ENCODE measurements at regions not wholly inside any gene's neighbourhood (a gene's known extent, or its start where the extent isn't known, plus 50 kb on each side); places are given as distances from the start of the nearest gene placed in this dataset.

DNA sequence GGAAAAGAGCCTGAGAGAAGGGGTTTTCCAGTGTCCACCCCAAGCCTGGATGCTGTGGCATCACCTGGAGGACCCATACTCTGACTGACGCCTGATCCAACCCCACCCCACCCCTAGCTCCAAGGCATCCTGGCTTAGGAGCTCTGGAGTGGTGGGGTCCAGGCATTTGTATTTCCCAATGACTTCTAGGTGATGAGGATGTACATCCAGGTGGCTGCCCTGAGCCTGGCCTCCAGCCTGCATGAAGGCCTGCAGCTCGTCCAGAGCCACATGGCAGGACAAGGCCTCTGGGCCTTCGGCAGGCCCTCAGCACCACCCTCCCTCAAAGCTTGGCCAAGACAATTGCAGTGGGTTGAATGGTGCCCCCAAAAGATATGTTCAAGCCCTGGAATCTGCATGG lies 347.5 kb downstream of the C16orf95 start:
- no peak for DNase-seq

DNA sequence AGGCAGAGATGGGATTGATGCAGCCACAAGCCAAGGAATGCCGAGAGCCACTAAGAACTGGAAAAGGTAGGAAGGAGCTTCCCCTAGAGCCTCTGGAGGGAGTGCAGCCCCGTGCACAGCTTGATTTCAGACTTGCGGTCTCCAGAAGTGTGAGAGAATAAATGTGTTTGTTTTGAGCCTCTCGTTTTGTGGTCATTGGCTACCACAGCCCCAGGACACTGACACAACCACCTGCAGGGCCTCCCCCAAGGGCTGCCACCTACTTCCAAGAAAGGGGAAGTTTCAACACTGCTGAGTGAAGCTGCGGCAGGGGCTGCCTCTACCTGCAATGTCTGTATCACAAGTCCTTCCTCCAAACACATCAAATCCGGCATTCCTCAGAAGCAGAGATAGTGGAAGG lies 346.9 kb downstream of the C16orf95 start:
- no peak for DNase-seq

DNA sequence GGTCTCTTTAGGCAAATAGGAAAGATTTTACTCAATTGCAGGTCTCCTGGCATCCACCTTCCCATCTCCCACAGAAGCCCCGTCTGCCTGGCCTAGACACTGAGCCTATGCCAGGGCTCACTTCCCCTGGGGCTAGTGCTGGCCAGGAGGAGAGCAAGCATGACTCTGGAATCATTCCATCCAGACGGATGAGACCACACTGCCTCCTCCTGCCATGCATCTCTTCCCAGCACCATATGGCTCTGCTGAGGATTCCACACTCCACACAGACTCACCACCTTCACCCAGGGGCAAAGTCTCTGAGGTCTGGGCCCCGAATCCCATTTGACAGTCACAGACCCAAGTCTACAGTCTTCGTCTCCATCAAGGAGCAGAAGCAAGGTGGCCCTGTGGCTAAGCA lies 346.5 kb downstream of the C16orf95 start:
- DNase-seq = no peak

DNA sequence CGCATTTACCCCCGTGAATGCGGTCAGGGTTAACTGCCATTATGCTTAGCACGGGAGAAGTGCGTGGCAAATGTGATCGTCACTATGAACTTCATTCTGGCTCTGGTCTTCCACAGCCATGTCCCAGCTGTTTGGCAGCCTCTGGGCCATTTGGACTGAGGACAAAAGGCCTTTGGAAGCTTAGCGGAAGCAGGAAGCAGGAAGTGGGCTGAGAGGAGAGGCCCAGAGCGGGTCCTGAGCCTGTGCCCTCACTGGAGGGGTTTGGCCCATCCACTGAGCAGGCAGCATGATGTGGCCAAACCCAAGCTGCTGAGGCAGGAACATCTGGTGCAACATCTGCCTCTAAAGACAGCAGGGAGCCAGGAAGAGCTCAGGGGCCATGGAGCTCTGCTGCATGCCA lies 345.9 kb downstream of the C16orf95 start:
- no peak for DNase-seq

DNA sequence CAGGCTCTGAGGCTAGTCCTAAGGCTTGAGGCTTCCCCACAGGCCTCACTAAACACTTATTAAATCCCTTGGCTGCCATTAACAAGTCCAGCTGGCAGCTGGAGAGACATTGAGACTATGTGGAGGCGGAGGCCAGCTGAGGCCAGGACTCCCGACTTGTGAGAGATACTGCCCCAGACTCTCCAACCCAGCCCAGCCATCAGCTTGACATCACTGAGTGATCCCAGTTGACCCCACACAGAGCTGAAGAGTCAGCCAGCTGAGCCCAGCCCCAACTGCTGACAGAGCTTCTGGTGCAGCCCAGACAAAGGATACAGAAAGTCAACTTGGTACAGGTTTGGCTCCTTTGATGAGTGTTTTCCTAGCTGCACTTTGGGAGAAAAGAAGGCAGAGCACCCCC lies 343.1 kb downstream of the C16orf95 start:
- DNase-seq = no peak

DNA sequence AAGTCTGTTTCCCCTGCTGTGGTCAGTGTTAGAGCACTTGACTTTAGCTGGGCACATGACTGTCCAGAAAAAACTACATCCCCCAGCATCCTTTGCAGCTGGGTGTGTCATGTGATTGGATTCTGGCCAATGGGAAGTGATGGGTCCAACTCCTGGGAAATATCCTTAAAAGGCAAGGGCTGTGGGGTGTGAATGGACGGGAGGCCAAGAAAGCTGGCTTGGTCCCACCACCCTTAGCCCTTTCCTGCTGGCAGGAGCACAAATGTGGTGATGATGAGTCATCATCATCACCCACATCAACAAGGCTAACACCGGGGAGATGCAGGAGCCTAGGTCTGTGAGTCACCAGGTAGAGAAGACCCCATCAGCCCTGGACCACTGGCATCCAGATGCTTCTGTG lies 341.7 kb downstream of the C16orf95 start:
- no peak for DNase-seq

DNA sequence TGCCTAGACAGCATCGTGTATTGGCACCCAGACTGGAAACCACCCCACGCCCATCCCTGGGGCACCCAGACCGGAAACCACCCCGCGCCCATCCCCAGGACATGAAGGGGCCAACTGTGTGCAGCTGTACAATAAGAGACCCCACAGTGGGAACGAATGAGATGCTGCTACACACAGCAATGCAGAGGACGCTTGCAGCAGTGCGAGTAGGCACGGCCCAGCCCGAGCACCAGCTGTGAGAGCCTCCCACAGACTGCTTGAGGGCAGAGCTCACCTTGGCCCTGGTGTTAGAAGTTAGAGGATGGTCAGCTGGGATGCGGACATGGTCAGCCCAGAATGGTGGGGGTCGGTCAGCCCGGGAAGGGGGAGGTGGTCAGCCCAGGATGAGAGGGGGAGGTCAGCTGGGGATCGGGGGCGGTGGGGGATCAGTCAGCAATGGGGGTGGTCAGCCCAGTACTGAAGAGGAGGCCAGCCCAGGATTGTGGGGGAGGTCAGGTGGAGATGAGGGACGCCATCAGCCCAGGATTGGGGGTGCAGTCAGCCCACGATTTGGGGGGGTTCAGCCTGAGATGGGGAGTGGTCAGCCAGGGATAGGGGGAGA lies 340.0 kb downstream of the C16orf95 start:
- no peak for DNase-seq

DNA sequence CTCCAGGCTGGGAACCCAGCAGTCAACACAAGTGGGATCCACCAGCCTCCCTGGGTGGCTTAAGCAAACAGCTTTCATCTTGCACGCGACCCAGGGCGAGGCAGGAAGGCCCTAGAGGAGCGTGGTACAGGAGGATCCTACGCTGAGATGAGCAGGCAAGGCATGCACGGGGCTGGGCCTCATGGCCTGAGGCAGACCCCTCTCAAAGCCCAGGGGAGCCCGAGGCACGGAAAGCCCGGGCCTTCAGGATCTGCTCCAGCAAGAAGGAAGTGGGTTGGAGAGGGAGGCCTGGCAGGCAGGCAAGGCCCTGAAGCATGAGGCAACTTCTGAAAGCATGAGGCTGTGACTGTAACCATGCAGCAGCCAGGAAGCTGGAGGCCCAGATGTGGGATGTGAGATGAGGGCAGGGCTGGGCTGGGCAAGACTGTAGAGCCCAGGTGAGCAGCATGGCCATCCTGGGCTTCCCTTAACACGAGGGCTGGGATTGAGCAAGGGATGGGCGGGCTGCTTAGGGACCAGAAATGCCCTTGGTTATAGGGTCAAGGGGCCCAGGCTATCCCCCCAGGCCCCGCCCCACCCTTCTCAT lies 338.7 kb downstream of the C16orf95 start:
- DNase-seq = no peak

DNA sequence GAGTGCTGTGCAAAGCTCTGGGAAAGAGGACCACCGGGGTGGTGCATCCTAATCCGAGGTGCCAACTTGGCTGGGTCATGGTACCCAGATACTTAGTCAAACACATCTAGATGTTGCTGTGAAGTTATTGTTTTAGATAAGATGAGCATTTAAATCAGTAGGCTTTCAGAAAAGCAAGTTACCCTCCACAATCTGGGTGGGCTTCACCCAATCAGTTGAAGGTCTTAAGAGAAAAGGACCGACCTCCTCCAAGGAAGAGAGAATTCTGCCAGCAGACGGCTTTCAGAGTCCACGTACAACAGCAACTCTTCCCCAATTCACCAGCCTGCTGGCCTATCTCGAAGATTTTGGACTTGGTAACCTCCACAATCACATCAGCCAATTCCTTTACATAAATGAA lies 338.1 kb downstream of the C16orf95 start:
- no peak for DNase-seq

DNA sequence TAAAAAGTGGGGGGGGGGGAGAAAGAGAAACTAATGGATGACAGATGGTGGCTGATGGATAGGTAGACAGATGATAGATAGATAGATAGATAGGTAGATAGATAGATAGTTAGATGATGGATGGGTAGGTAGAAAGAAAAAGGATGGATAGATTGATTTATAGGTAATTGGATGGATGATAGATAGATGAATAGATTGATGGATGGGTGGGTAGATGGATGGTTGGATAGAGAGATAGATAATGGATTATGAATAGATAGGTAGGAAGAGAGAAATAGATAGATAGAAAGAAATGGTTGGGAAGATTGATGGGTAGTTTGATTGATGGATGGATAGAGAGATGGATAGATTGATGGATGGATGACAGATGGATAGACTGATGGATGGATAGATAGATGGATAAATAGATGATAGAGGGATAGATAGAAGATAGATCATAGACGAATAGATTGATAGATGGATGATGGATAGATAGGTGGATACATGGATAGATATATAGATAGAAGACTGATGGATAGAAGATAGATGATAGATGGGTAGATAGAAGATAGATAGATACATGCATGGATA lies 337.1 kb downstream of the C16orf95 start:
- DNase-seq = no peak

DNA sequence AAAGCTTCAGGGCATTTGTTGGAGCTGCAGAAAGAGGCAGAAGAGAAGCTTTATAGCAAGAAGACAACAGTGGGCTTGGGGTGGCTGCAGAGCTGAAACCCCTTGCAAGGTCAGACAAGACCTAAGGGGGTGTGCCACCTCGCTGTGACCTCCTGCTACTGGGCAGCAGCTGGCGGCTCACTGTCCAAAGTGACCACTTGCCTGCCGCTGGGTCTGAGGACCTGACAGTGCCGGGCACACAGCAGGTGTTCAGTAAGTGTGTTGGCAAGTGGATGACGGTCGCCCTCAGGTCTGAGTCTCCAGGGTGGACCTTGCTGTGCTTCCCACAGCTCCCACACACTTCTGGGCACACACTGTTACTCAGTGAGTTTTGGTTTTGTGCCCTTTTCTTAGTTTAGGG lies 336.5 kb downstream of the C16orf95 start:
- no peak for DNase-seq

DNA sequence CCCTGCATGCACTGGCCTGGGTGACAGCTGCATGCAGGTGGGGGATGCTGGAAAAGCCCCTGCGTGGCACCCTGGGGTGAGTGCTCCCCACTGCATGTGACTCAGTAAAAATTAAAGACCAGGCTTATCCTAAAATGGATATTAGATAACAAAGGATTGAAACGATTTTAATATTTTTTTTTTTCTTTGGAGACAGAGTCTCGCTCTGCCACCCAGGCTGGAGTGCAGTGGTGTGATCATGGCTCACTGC lies 334.9 kb downstream of the C16orf95 start:
- no peak for DNase-seq

DNA sequence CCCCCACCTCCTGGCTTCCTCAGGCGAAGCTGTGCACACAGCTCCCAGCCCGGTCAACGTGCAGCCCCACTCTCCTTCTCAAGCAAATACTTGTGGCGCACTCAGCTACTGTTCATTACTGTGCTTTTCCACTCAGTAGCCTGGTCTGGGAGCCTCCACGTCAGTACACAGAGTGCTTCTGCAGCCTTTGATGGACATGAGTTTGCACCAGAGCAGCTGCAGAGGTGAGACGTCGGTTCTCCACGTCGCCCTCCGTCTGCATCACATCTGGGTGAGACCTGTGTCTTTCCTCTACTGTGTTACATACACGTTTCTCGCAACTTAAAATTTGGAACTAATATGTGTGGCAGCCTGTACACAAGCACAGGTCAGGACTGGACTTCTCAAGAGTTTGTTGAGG lies 334.3 kb downstream of the C16orf95 start:
- no peak for DNase-seq

DNA sequence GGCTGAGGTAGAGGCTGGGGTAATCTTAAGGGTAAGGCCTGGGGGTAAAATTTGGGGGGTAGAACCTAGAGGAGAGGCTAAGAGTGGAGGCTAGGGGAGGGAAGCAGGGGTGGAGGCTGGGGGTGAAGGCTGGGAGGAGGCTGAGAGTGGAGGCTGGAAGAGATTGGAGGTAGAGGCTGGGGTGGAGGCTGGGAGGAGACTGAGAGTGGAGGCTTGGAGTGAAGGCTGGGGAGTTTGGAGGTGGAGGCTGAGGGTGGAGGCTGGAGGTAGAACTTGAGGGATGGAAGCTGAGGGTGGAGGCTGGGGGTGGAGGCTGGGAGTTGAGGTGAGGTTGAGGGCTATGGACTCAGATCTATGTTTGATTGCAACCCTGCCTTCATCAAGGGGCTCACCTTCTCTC lies 333.6 kb downstream of the C16orf95 start:
- no peak for DNase-seq

DNA sequence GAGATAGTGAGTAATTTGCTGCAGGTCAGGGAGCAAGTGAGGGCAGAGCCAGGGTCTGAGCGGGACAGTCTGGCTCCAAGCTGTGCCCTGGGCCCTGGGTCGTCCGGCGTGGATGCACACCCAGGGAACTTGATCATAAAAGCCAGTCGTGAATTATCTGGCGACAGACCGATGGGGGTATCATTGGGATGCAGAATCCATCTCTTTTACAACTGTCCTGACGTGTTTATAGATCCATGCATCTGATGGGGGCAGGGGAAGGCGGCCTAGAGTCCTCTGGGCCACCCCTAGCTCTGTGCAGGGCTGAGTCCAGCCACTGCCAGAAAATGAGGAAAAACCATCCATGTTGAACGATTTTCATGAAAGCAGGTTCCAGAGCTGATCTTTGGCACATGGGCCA lies 332.8 kb downstream of the C16orf95 start:
- no peak for DNase-seq

DNA sequence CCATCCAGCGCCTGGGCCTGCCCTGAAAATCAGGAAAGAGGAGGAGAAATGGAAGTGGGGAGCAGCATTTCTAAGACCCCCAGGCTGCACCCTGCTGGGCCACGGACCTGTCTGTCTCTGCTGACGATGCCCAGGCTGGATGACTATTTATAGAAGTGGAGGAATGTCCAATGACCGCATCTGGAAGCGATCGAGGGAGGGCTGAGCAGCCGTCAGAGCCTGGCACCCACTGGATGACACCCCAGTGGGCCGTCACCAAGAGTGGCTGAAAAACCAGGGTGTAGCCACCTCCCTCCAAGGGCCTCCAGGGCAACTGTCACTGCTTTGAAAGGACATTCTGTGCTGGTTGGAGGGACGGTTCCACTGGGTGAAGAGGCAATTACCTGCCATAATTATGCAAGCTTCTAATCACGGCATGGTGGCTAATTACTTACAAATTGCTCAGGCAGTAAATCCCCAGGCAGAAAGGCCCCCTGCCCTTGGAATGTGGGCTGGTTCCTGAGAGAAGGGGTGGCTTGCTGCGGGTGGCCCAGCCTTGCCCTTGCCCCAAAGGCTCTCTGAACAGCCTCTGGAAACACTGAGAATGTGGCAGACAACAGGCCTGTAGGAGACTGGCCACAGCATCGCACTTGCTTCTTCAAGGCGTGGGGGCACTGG lies 332.1 kb downstream of the C16orf95 start:
- DNase-seq = no peak

DNA sequence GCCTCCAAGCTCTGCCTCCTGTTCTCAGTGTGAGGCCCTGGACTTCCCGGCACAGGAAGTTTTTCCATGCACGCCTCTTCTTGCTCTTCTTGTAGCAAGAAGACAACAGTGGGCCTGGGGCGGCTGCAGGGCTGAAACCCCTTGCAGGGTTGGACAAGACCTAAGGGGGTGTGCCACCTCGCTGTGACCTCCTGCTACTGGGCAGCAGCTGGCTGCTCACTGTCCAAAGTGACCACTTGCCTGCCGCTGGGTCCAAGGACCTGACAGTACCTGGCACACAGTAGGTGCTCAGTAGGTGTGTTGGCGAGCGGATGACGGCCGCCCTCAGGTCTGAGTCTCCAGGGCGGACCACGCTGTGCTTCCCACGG lies 331.6 kb downstream of the C16orf95 start:
- DNase-seq = no peak

DNA sequence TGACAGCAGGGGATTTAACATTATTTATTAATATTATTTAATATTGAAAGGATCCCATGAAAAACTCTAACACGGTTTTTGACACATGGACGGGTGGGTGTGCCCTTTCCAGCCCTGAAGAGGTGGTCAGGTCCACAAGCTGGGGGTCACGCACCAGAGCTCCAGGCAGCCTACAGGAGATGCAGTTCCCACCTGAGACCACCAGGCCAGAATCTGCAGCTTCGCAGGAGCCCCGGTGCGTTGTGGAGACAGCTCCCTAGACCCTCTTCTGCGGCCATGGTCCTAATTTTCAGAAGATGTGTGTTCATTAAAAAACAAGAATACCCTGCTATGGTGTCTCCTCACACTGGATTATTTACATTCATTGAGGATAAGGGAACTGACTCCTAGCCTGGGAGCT lies 331.1 kb downstream of the C16orf95 start:
- no peak for DNase-seq

DNA sequence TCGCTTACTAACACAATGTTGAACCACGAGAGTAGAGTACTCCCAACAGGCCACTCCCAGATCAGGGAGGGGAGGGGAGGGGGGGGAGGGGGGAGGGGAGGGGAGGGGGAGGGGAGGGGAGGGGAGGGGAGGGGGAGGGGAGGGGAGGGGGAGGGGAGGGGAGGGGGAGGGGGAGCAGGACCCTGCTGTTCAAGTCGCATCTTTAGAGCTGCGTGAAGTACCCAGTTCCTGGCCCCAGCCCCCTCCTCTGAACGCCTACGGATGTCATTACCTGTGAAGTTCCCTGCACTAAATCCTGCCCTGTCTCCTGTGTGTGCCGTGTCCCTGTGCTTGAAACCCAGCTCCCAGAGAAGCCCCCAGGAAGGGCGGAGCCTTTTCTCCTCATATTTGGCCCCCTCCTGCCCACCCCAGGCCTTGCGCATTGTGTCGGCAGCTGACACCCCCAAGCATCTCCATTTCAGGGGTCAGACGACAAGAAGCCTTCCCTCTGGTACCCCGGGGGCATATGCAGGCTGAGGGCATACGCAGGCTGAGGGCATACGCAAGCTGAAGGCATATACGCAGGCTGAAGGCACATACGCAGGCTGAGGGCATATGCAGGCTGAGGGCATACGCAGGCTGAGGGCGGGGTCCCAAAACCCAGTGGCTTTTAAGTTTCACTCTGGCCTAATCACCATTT lies 330.2 kb downstream of the C16orf95 start:
- no peak for DNase-seq

DNA sequence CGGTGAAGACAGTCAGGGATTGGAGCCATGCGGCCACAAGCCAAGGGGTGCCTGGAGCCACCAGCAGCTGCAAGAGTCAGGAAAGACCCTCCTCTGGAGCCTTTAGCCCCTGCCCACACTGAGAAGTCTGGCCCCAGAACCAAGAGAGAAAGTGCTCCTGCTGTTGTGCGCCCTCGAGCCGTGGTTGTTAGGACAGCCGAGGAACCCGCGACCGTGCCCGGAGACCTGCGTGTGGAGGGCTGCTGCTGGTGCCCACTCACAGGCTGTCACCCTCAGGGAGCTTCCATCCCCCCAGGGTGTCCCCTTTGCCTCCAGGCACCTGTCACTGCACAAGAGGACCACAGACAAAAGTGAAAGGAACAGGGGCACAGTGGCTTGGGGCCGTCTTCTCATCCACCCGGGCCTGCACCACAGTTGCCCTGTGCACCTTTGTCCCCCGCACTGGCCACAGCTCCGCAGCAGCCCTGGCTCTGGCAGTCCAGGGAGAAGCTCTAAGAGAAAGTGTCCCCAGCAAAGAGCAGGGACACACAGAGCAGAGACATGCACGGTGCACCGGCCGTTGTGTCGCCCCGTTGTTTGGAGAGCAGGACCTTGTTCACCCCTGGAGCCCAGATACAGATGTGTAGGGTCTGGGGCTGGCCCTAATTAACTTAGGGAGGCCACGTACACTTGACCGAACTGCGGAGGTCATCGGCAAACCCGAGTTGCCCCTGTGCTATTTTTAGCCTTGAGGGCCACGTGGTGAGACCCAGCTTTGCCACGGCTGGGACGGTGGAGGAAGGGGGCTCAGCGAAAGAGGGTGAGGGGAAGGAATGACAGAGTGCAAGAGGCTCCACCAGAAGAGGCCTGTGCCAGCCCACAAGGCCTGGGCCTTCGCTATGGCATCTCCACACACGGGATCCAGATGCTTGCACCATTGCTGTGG lies 329.2 kb downstream of the C16orf95 start:
- no peak for DNase-seq

DNA sequence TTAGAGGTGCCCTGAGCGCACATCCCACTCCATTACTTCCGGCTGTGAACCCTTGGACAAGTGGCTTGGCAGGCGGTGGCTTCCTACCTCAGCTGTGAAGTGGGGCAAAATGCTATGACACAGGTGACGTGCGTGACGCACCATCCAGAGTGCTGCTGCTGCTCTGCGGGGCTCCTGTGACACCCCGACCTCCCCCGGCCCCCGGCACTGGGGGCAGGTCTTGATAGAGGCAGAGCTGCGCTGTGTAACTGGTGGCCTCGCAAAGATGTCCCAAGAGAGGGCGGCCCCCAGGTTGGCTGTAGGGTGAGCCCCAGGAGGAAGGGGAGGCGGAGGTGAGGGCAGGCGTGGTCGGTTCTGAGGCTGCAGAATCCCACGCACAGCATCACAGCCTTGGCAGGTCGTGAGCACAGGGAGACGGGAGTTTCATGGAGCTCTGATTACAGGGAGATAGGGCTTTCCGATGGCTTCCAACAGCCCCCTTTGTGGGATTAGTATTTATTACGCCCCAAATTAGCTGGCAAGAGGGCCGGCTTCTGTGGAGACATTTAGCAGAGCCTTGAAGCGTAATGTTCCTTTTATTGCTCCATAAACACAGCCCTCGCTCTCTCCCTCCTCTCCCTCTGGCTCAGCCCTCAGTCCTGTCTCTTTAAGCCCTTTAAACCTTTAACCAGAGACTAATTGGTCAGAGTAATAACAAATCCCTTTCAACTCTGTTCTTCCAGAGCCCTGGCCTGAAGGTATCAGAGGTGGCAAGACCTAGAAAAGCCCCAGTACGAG lies 328.1 kb downstream of the C16orf95 start:
- no peak for DNase-seq

Measured in anterior cingulate cortex (tissue), 58 donors.